ENCODE measurements at regions not wholly inside any gene's neighbourhood (a gene's known extent, or its start where the extent isn't known, plus 50 kb on each side); places are given as distances from the start of the nearest gene placed in this dataset.

- no peak for FAIRE-seq
- H3K4ac ChIP-seq (replicated peaks; ENCODE audit: insufficient read length, low read depth, low read length), result no peak overlapping the region
- peak overlapping the region; percentile 17; the same call in 1 of the 2 replicates for H3K18ac ChIP-seq (ENCODE audit: extremely low read depth, low read length)
- H2BK120ac ChIP-seq (replicated peaks; ENCODE audit: low read depth, low read length), result peak overlapping the region; percentile 33
- H3K14ac ChIP-seq (ENCODE audit: insufficient read length), result no peak overlapping the region
- no peak overlapping the region for H4K8ac ChIP-seq (ENCODE audit: extremely low read depth, insufficient read depth, low read length)
- WGBS, 2 experiments (ENCODE audit: extremely low coverage in 1 of 2, insufficient coverage in 1 of 2, insufficient read length in 1 of 2, insufficient replicate concordance in 2 of 2, low coverage in 1 of 2, low lambda C conversion rate in 2 of 2, missing lambda C conversion rate in 1 of 2), result 50% methylated on average over 4 of the region's 4 CpGs; no CpG with 5 or more reads in 1 of the 2 experiments
- peak overlapping the region in 1 of 4 experiments; percentile 25; a peak in 1 of 8 replicates for H3K4me3 ChIP-seq (ENCODE audit: extremely low read depth in 1 of 4, insufficient read depth in 2 of 4, low read depth in 3 of 4, low read length in 4 of 4)
- H3K36me3 ChIP-seq (ENCODE audit: control insufficient read depth in 2 of 4, insufficient read depth in 4 of 4, low read length in 3 of 4), result peaks cover 0 to 4% (median 0%) of the 10 kb centered on the region in 4 experiments; a peak in 1 of 8 replicates
- H3K79me1 ChIP-seq (ENCODE audit: low read depth, low read length), result no peaks in the 10 kb centered on the region
- H2AK5ac ChIP-seq (ENCODE audit: low read depth, low read length), result no peak overlapping the region
- no peaks in the 10 kb centered on the region for H3K23me2 ChIP-seq (ENCODE audit: low read depth, low read length)
- TF ChIP-seq SP1 (IDR thresholded peaks at IDR 0.05; ENCODE audit: low read depth, low read length), result no peak
- no peak for TF ChIP-seq RXRA (IDR thresholded peaks at IDR 0.05; ENCODE audit: insufficient read depth, low read depth, low read length)
- no peak for TF ChIP-seq HDAC2 (IDR thresholded peaks at IDR 0.05; ENCODE audit: borderline replicate concordance in 1 of 2, low read depth in 2 of 2, low read length in 2 of 2)
- TF ChIP-seq SIN3A (conservative IDR thresholded peaks at IDR 0.05 in 1 of 2, IDR thresholded peaks at IDR 0.05 in 1 of 2; ENCODE audit: low read depth in 1 of 2, low read length in 2 of 2), result no peak
- TF ChIP-seq TCF12 (IDR thresholded peaks at IDR 0.05; ENCODE audit: low read depth, low read length), result 0 out of 2 replicates have a peak, but pooled peaks have one; percentile 33
- TF ChIP-seq KDM5A (IDR thresholded peaks at IDR 0.05; ENCODE audit: low read length), result no peak
- peak overlapping the region; percentile 45 for H2BK12ac ChIP-seq (ENCODE audit: low read depth, low read length)
- H2BK15ac ChIP-seq (ENCODE audit: low read length), result no peak overlapping the region
- peak overlapping the region; percentile 46 to 89 for H3K4me2 ChIP-seq (ENCODE audit: insufficient read depth in 1 of 2, low read depth in 2 of 2, low read length in 2 of 2)
- peak overlapping the region; percentile 67 for H2BK20ac ChIP-seq (ENCODE audit: low read length)
- no peak overlapping the region for H2AFZ ChIP-seq (ENCODE audit: low read length)
- no peaks in the 10 kb centered on the region for H3K79me2 ChIP-seq (ENCODE audit: control insufficient read depth in 1 of 2, insufficient read depth in 2 of 2, low read length in 2 of 2)
- H4K5ac ChIP-seq (ENCODE audit: insufficient read length, low read depth, low read length), result peak overlapping the region; percentile 12
- H3K23ac ChIP-seq (ENCODE audit: insufficient read length), result no peak overlapping the region
- H4K91ac ChIP-seq (replicated peaks; ENCODE audit: insufficient read length, low read length), result no peak overlapping the region
- peak overlapping the region; percentile 47; the same call in 1 of the 2 replicates for H2BK5ac ChIP-seq (ENCODE audit: low read depth, low read length)
- DNase-seq (ENCODE audit: low read depth in 1 of 2, low spot score in 2 of 2), result no peak
- no peaks in the 10 kb centered on the region for H4K20me1 ChIP-seq (replicated peaks in 1 of 2; ENCODE audit: control insufficient read depth in 1 of 2, insufficient read depth in 2 of 2, low read length in 2 of 2)
- H3K9me3 ChIP-seq (ENCODE audit: insufficient read depth in 2 of 2, low read depth in 1 of 2, low read length in 1 of 2), result peaks cover 0 to 3% of the 10 kb centered on the region in 2 experiments; a peak in 1 of 4 replicates
- no peak overlapping the region for H3K9ac ChIP-seq (replicated peaks in 1 of 4; ENCODE audit: extremely low read depth in 1 of 4, low read depth in 3 of 4, low read length in 3 of 4)
- POLR2A ChIA-PET (ENCODE audit: partially characterized antibody), result interaction anchor here (1.2 kb wide), 1 partner anchor 11 kb away, joined by 3 read pairs; no protein-coding TSS in a partner anchor
- no peaks in the 10 kb centered on the region for H3K27me3 ChIP-seq (replicated peaks in 1 of 4; ENCODE audit: control insufficient read depth in 3 of 4, extremely low read depth in 1 of 4, insufficient read depth in 3 of 4, low read length in 3 of 4)
- CTCF ChIA-PET (ENCODE audit: partially characterized antibody), result interaction anchor here (0.6 to 1.2 kb wide), 5 partner anchors 47 to 489 kb away, joined by 3 to 5 read pairs (median 3); no protein-coding TSS in a partner anchor
- no peak overlapping the region for H3K27ac ChIP-seq (ENCODE audit: low read depth, low read length)
- peaks cover 7 to 15% (median 10%) of the 10 kb centered on the region in 4 experiments for H3K4me1 ChIP-seq (replicated peaks in 1 of 4; ENCODE audit: control insufficient read depth in 3 of 4, insufficient read depth in 4 of 4, low read length in 3 of 4)
- no peak overlapping the region for H3K56ac ChIP-seq (replicated peaks; ENCODE audit: insufficient read length, low read depth, low read length)
These were observed 107.6 kb upstream of the MAP3K4 start for GRCh38 chr6:160883999-160884398.
